T-cell (primary cell): ENCODE measurements at regions not wholly inside any gene's neighbourhood (a gene's known extent, or its start where the extent isn't known, plus 50 kb on each side); places are given as distances from the start of the nearest gene placed in this dataset.

Source experiments
- ATAC-seq, 4 experiments: fragments of 200-7000 bp in 3 of 4; fragments of 150-1000 bp in 1 of 4; cut with Tn5 transposase; replicated peaks in 1 of 4; 1 replicate in 3 of 4; 2 replicates in 1 of 4; pipeline ENCODE4 v1.10.0; 2021; ENCODE audit warnings: moderate library complexity in 3 of 4, mild to moderate bottlenecking in 2 of 4, moderate number of reproducible peaks in 1 of 4
- CTCF ChIA-PET, 2 donors: fragments of 300-600 bp; sonication (Branson Sonifier 250); formaldehyde crosslinking; loops; one replicate each; lab custom pipeline; 2022; ENCODE audit warnings: antibody characterized with exemption in 2 of 2; lab: Charles Lee
- POLR2A ChIA-PET, 2 donors: fragments of 300-600 bp; sonication (Branson Sonifier 250); formaldehyde crosslinking; loops; one replicate each; lab custom pipeline; 2022; ENCODE audit warnings: antibody characterized with exemption in 2 of 2; lab: Charles Lee
- DNase-seq, 35 experiments: peaks; one replicate each; pipeline versions ENCODE4 v3.0.0 to v3.0.0-alpha.2; 2013 to 2023
- H3K27ac ChIP-seq: one replicate; pipeline ENCODE4 v1.5.1; 2013; ENCODE audit warnings: low read length
- H3K27me3 ChIP-seq, 2 experiments: replicated peaks in 1 of 2; 1 replicate in 1 of 2; 2 replicates in 1 of 2; pipeline versions ENCODE4 v1.6.1 to v1.7.0; 2013; ENCODE audit warnings: low read length in 1 of 2, mixed read lengths in 1 of 2; ENCODE audit not compliant: control insufficient read depth in 2 of 2, insufficient read depth in 2 of 2; ENCODE audit errors: extremely low read depth in 1 of 2
- H3K36me3 ChIP-seq, 2 donors: 1 replicate in 1 of 2; 2 replicates in 1 of 2; pipeline versions ENCODE4 v1.6.1 to v1.7.0; 2013; ENCODE audit warnings: low read length in 1 of 2; ENCODE audit not compliant: control insufficient read depth in 2 of 2, insufficient read depth in 1 of 2; ENCODE audit errors: extremely low read depth in 1 of 2
- H3K4me1 ChIP-seq, 2 experiments: 1 replicate in 1 of 2; 2 replicates in 1 of 2; pipeline versions ENCODE4 v1.6.1 to v1.7.0; 2013; ENCODE audit warnings: low read length in 2 of 2, mixed read lengths in 1 of 2; ENCODE audit not compliant: insufficient read depth in 2 of 2, control insufficient read depth in 1 of 2; ENCODE audit errors: extremely low read depth in 1 of 2
- H3K4me3 ChIP-seq, 2 donors: 1 replicate in 1 of 2; 2 replicates in 1 of 2; pipeline versions ENCODE4 v1.5.1 to v1.7.0; 2013; ENCODE audit warnings: mild to moderate bottlenecking in 2 of 2, low read length in 1 of 2, moderate library complexity in 1 of 2; ENCODE audit not compliant: control insufficient read depth in 1 of 2; ENCODE audit errors: extremely low read depth in 1 of 2
- H3K9me3 ChIP-seq: 2 replicates; pipeline ENCODE4 v1.7.0; 2013
- H3K27ac Mint-ChIP-seq, 2 donors: one replicate each; pipeline ENCODE4 v1.8.0; 2020 to 2021; ENCODE audit warnings: mild to moderate bottlenecking in 2 of 2, mixed read lengths in 2 of 2
- H3K27me3 Mint-ChIP-seq, 2 donors: one replicate each; pipeline ENCODE4 v1.8.0; 2021 to 2022; ENCODE audit warnings: mixed read lengths in 2 of 2
- H3K36me3 Mint-ChIP-seq: one replicate; pipeline ENCODE4 v1.8.0; 2021; ENCODE audit warnings: mixed read lengths
- H3K4me1 Mint-ChIP-seq, 3 donors: one replicate each; pipeline ENCODE4 v1.8.0; 2020 to 2022; ENCODE audit warnings: mixed read lengths in 3 of 3, mild to moderate bottlenecking in 1 of 3
- H3K4me3 Mint-ChIP-seq, 3 donors: one replicate each; pipeline ENCODE4 v1.8.0; 2020 to 2022; ENCODE audit warnings: mild to moderate bottlenecking in 3 of 3, mixed read lengths in 3 of 3, moderate library complexity in 3 of 3
- H3K9me3 Mint-ChIP-seq, 3 donors: one replicate each; pipeline ENCODE4 v1.8.0; 2020 to 2022; ENCODE audit warnings: mixed read lengths in 3 of 3
- WGBS: methylation state at CpG from one replicate; pipeline ENCODE4 v1.1.5; 2013; ENCODE audit warnings: missing lambda C conversion rate; ENCODE audit not compliant: insufficient coverage; 5-methylcytosine and 5-hydroxymethylcytosine counted together

DNA sequence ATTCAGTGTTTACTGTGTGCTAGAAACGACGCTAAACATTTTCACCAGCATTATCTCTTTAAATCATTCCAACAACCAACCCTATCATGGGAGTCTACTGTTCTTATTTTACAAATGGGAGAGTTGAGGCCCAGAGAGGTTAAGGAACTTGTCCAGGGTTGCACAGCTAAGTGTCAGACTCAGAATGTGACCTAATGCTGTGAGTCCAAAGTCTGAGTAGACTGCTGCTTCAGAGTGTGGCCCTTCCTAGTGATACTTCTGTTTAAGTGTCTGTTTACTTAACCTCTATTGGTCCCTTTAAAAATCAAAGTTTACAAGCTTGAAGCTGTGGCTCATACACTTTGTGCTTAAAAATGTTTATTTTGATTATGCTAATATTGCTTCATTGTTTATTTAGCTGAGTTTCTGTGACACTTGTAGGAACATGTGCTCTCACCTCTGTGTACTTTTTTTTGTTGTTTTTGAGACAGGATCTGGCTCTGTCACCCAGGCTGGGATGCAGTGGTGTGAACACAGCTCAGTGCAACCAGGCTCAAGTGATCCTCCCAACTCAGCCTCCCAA, 84.4 kb upstream of the SYPL1 start:
- DNase-seq (no peak), ATAC-seq (no peak)
- no peak overlapping the region for H3K4me3 Mint-ChIP-seq
- H3K9me3 ChIP-seq, result no peaks in the 10 kb centered on the region
- CTCF ChIA-PET, result interaction anchor here in 1 of 2 donors (0.7 kb wide), 1 partner anchor 131 kb away, joined by 3 read pairs; no protein-coding TSS in a partner anchor
- no peaks in the 10 kb centered on the region for H3K9me3 Mint-ChIP-seq
- WGBS, result no CpG with 5 or more reads among the region's 2 CpGs
- H3K27ac ChIP-seq, result no peak overlapping the region
- H3K4me1 Mint-ChIP-seq, result no peaks in the 10 kb centered on the region
- H3K27me3 ChIP-seq, result peaks cover 0 to 18% of the 10 kb centered on the region in 2 experiments
- H3K36me3 ChIP-seq, result no peaks in the 10 kb centered on the region
- no peak overlapping the region for H3K27ac Mint-ChIP-seq
- H3K4me1 ChIP-seq, result no peaks in the 10 kb centered on the region
- no peak overlapping the region for H3K4me3 ChIP-seq
- no peaks in the 10 kb centered on the region for H3K36me3 Mint-ChIP-seq
- peaks cover 32 to 43% of the 10 kb centered on the region in 2 donors for H3K27me3 Mint-ChIP-seq
- POLR2A ChIA-PET, result no interaction called here

GRCh38 chr7:106193661-106194060, 81.5 kb upstream of the SYPL1 start:
- ChIA-PET POLR2A (no interaction called here), CTCF (no interaction called here)
- no peaks in the 10 kb centered on the region for H3K9me3 ChIP-seq
- H3K4me1 ChIP-seq, result no peaks in the 10 kb centered on the region
- no peak overlapping the region for H3K4me3 Mint-ChIP-seq
- H3K36me3 Mint-ChIP-seq, result no peaks in the 10 kb centered on the region
- no CpG with 5 or more reads among the region's 1 CpG for WGBS
- peaks cover 33 to 46% of the 10 kb centered on the region in 2 donors for H3K27me3 Mint-ChIP-seq
- no peak overlapping the region for H3K27ac Mint-ChIP-seq
- no peaks in the 10 kb centered on the region for H3K9me3 Mint-ChIP-seq
- no peak overlapping the region for H3K4me3 ChIP-seq
- no peak for ATAC-seq
- no peaks in the 10 kb centered on the region for H3K4me1 Mint-ChIP-seq
- peaks cover 0 to 14% of the 10 kb centered on the region in 2 experiments for H3K27me3 ChIP-seq
- DNase-seq, result no peak
- H3K27ac ChIP-seq, result no peak overlapping the region
- no peaks in the 10 kb centered on the region for H3K36me3 ChIP-seq

- Mint-ChIP-seq H3K27me3 (peaks cover 30 to 40% of the 10 kb centered on the region in 2 donors), H3K27ac (no peak overlapping the region), H3K36me3 (no peaks in the 10 kb centered on the region), H3K4me3 (no peak overlapping the region), H3K9me3 (no peaks in the 10 kb centered on the region), H3K4me1 (no peaks in the 10 kb centered on the region)
- Histone ChIP-seq H3K4me1 (no peaks in the 10 kb centered on the region), H3K36me3 (no peaks in the 10 kb centered on the region), H3K9me3 (no peaks in the 10 kb centered on the region), H3K27me3 (peaks cover 0 to 12% of the 10 kb centered on the region in 2 experiments), H3K27ac (no peak overlapping the region), H3K4me3 (no peak overlapping the region)
- ChIA-PET POLR2A (no interaction called here), CTCF (no interaction called here)
- ATAC-seq (no peak), DNase-seq (no peak)
- WGBS, result 92% methylated on average over 6 of the region's 10 CpGs
Measured at GRCh38 chr7:106190589-106191330, 78.6 kb upstream of the SYPL1 start.

GRCh38 chr7:106187613-106188350, 75.7 kb upstream of the SYPL1 start:
- POLR2A ChIA-PET, result no interaction called here
- H3K27me3 ChIP-seq, result no peaks in the 10 kb centered on the region
- Mint-ChIP-seq H3K36me3 (no peaks in the 10 kb centered on the region), H3K27me3 (peaks cover 14 to 20% of the 10 kb centered on the region in 2 donors), H3K4me3 (no peak overlapping the region), H3K9me3 (no peaks in the 10 kb centered on the region), H3K27ac (no peak overlapping the region), H3K4me1 (peaks cover 7 to 13% (median 8%) of the 10 kb centered on the region in 3 donors)
- H3K9me3 ChIP-seq, result no peaks in the 10 kb centered on the region
- CTCF ChIA-PET, result interaction anchor here in 1 of 2 donors (0.5 kb wide), 1 partner anchor 1172 kb away, joined by 3 read pairs; no protein-coding TSS in a partner anchor
- ATAC-seq (no peak), DNase-seq (no peak)
- H3K4me1 ChIP-seq, result peaks cover 0 to 2% of the 10 kb centered on the region in 2 experiments
- no peak overlapping the region for H3K27ac ChIP-seq
- H3K36me3 ChIP-seq, result no peaks in the 10 kb centered on the region
- WGBS, result 100% methylated on average over 6 of the region's 9 CpGs
- H3K4me3 ChIP-seq, result no peak overlapping the region

DNA sequence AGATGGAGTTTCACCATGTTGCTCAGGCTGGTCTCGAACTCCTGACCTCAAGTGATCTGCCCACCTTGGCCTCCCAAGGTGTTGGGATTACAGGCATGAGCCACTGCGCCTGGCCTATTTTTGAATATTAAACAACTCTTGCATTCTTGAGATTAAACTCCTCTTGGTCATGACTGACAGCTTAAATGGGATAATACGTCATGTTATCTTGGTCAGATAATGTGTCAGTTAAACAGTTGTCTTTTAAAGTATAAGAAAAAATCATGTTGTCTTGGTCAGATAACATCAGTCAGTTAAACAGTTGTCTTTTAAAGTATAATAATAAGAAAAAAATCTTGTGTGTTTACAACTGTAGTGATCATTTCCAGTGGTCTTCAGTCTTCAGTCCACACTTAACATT, 73.6 kb upstream of the SYPL1 start:
- Mint-ChIP-seq H3K27ac (no peak overlapping the region), H3K36me3 (no peaks in the 10 kb centered on the region), H3K4me1 (peaks cover 7 to 13% (median 8%) of the 10 kb centered on the region in 3 donors), H3K4me3 (no peak overlapping the region), H3K27me3 (peaks cover 5 to 9% of the 10 kb centered on the region in 2 donors), H3K9me3 (no peaks in the 10 kb centered on the region)
- WGBS, result no CpG with 5 or more reads among the region's 3 CpGs
- H3K4me1 ChIP-seq, result peaks cover 0 to 2% of the 10 kb centered on the region in 2 experiments
- no peak overlapping the region for H3K4me3 ChIP-seq
- no peak overlapping the region for H3K27ac ChIP-seq
- H3K9me3 ChIP-seq, result no peaks in the 10 kb centered on the region
- no peaks in the 10 kb centered on the region for H3K27me3 ChIP-seq
- DNase-seq (no peak), ATAC-seq (no peak)
- POLR2A ChIA-PET, result no interaction called here
- CTCF ChIA-PET, result no interaction called here
- no peaks in the 10 kb centered on the region for H3K36me3 ChIP-seq

DNA sequence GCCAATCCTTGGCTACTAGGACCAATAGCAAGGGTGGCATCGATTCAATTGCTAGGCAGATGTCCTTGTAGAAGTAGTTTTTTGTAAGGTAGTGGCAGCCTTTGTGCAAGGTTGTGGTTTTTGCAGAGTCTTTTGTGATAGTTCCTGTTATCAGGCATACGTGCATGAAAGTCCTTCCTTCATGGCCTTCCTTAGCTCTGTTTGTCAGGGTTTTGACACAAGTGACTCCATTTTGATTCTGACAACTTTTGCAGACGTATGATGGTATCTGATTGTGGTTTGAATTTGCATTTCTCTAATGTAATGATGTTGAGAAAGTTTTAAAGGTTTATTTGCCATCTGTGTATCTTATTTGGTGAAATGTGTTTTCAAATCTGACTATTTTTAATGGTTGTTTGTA, 71.8 kb upstream of the SYPL1 start:
- Mint-ChIP-seq H3K4me1 (peaks cover 7 to 13% (median 8%) of the 10 kb centered on the region in 3 donors), H3K27ac (no peak overlapping the region), H3K4me3 (no peak overlapping the region), H3K27me3 (peaks cover 4 to 7% of the 10 kb centered on the region in 2 donors), H3K36me3 (no peaks in the 10 kb centered on the region), H3K9me3 (no peaks in the 10 kb centered on the region)
- Histone ChIP-seq H3K4me1 (peaks cover 0 to 2% of the 10 kb centered on the region in 2 experiments), H3K9me3 (no peaks in the 10 kb centered on the region), H3K27me3 (peaks cover 0 to 4% of the 10 kb centered on the region in 2 experiments), H3K36me3 (no peaks in the 10 kb centered on the region), H3K4me3 (no peak overlapping the region), H3K27ac (no peak overlapping the region)
- CTCF ChIA-PET, result no interaction called here
- no peak for ATAC-seq
- POLR2A ChIA-PET, result no interaction called here
- WGBS, result 6% methylated on average over 2 of the region's 3 CpGs
- no peak for DNase-seq
